ENCODE measurements at regions not wholly inside any gene's neighbourhood (a gene's known extent, or its start where the extent isn't known, plus 50 kb on each side); places are given as distances from the start of the nearest gene placed in this dataset.

GRCh38 chr11:110763249-110764011 is 51.2 kb upstream of the ARHGAP20 start:
- Mint-ChIP-seq H3K36me3 (no peaks in the 10 kb centered on the region), H3K9me3 (no peaks in the 10 kb centered on the region), H3K27ac (no peak overlapping the region)
- ATAC-seq (no peak), DNase-seq (ENCODE audit: low spot score in 2 of 2) (no peak)

GRCh38 chr11:110762590-110762989 is 50.4 kb upstream of the ARHGAP20 start:
- ATAC-seq (no peak), DNase-seq (ENCODE audit: low spot score in 2 of 2) (no peak)
- Mint-ChIP-seq H3K36me3 (no peaks in the 10 kb centered on the region), H3K9me3 (no peaks in the 10 kb centered on the region), H3K27ac (no peak overlapping the region)
